ENCODE measurements at regions not wholly inside any gene's neighbourhood (a gene's known extent, or its start where the extent isn't known, plus 50 kb on each side); places are given as distances from the start of the nearest gene placed in this dataset.
"Not testable (repeated sequence)": the region's sequence is repeated elsewhere in the genome, so short reads cannot be mapped to it uniquely, and the experiment has no call there.

DNA sequence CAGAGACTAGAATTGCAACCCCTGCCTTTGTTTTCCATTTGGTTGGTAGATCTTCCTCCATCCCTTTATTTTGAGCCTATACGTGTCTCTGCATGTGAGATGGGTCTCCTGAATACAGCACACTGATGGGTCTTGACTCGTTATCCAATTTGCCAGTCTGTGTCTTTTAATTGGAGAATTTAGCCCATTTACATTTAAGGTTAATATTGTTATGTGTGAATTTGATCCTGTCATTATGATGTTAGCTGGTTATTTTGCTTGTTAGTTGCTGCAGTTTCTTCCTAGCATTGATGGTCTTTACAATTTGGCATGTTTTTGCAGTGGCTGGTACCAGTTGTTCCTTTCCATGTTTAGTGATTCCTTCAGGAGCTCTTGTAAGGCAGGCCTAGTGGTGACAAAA lies 182.5 kb downstream of the MTCL1 start:
- 63% methylated on average over 2 of the region's 2 CpGs for WGBS (ENCODE audit: insufficient coverage, low coverage, missing lambda C conversion rate)
- H3K9me3 ChIP-seq (replicated peaks; ENCODE audit: control insufficient read depth, insufficient read depth, low read depth, low read length); H3K9ac ChIP-seq (ENCODE audit: insufficient read depth in 1 of 2, low read depth in 2 of 2, low read length in 2 of 2); H4K20me1 ChIP-seq (replicated peaks; ENCODE audit: control insufficient read depth, insufficient read depth, low read length); H3K4me3 ChIP-seq; H3K79me2 ChIP-seq (ENCODE audit: control insufficient read depth, insufficient read depth, low read length); FAIRE-seq; ATAC-seq; BruUV-seq (replicated peaks); H3K9me1 ChIP-seq (ENCODE audit: control insufficient read depth, insufficient read depth, low read length); DNase-seq (ENCODE audit: extremely low read depth in 1 of 4, low spot score in 3 of 4); H2AFZ ChIP-seq (ENCODE audit: low read depth, low read length); H3K27ac ChIP-seq (ENCODE audit: extremely low read depth, low read depth, low read length); POLR2A ChIA-PET; H3K27me3 ChIP-seq (ENCODE audit: control insufficient read depth in 2 of 2, insufficient read depth in 2 of 2, low read length in 2 of 2); CTCF ChIA-PET (ENCODE audit: low intra/inter-chr PET ratio); H3K36me3 ChIP-seq (ENCODE audit: control insufficient read depth, insufficient read depth, low read length); in situ Hi-C loops (cut with MboI); H3K4me2 ChIP-seq (ENCODE audit: insufficient read depth, low read length): not testable (repeated sequence)
- intact Hi-C loops (cut with micrococcal nuclease), result loop anchor here (10.0 kb wide), 1 partner anchor 233 kb away; no protein-coding TSS in a partner anchor
- TF ChIP-seq TRIM24 (IDR thresholded peaks at IDR 0.05) (0 out of 4 replicates have a peak, but pooled peaks of 1 of the 2 experiments have one; percentile 21), BCOR (IDR thresholded peaks at IDR 0.05) (0 out of 2 replicates have a peak, but pooled peaks have one; percentile 25), ZNF354B (CRISPR knock-in tag; IDR thresholded peaks at IDR 0.05) (peak; percentile 98), ZNF507 (tag; conservative IDR thresholded peaks at IDR 0.05) (peak; percentile 100), ZNF280A (IDR thresholded peaks at IDR 0.05; ENCODE audit: low read depth, partially characterized antibody) (peak; percentile 69), TRIM28 (IDR thresholded peaks at IDR 0.05) (peak; percentile 60)
- H3K4me1 ChIP-seq (replicated peaks in 1 of 2; ENCODE audit: control insufficient read depth in 2 of 2, insufficient read depth in 2 of 2, low read length in 2 of 2), result peaks cover 11 to 23% of the 10 kb centered on the region in 2 experiments; a peak in 4 of 5 replicates

Data from K562 (cell line).